GM21717 (cell line): ENCODE measurements at regions not wholly inside any gene's neighbourhood (a gene's known extent, or its start where the extent isn't known, plus 50 kb on each side); places are given as distances from the start of the nearest gene placed in this dataset.

ENCODE experiments used
- ATAC-seq: cut with Tn5 transposase; IDR thresholded peaks from one replicate; pipeline ENCODE4 v1.9.1; 2021; ENCODE audit warnings: mild to moderate bottlenecking, moderate library complexity; ENCODE audit not compliant: unreplicated experiment

DNA sequence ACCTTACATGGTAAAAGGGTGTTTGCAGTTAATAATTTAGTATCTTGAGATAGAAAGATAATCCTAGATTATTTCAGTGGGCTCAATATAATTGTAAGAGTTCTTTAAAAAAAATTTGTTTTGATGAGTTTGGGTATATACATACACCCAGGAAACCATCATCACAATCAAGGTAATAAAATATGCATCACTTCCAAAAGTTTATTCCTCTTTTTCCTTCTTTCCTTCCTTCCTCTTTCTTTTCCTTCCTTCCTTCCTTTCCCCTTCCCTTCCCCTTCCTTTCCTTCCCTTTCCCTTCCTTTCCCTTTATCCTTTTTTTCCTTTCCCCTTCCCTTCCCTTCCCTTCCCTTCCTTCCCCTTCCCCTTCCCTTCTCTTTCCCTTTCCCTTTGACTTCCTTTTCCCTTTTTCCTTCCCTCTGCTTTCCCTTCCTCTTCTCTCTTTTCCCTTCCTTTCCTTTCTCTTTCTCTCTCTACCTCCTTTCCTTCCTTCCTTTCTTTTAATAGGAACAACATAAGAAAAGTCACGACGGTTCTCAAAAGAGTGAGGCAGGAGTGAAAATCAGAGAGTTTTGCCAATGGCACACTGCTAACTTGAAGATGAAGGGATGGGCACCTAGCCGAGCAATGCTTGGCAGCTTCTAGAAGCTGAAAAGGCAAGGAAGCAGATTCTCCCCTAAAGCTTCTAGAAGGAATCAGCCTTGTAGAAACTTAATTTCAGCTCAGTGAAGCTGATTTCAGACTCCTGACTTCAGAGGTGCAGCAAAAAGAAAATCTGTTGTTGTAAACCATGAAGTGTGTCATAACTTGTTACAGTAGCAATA, 2050.2 kb upstream of the AGA start:
- ATAC-seq, result no peak

DNA sequence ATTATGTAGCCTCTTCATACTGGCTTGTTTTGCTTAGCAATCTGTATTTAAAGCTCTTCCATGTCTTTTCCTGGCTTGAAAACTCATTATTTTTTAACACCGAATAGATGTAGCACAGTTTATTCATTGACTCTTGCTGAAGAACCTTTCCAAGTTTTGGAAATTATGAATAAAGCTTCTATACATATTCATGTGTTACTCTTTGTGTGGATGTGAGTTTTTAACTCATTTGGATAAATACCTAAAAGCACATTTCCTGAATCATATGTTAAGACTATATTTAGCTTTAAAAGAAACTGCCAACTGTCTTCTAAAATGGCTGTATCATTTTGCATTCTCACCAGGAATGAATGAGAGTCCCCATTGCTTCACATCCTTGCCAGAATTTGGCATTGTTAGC, 2061.7 kb upstream of the AGA start:
- no peak for ATAC-seq

DNA sequence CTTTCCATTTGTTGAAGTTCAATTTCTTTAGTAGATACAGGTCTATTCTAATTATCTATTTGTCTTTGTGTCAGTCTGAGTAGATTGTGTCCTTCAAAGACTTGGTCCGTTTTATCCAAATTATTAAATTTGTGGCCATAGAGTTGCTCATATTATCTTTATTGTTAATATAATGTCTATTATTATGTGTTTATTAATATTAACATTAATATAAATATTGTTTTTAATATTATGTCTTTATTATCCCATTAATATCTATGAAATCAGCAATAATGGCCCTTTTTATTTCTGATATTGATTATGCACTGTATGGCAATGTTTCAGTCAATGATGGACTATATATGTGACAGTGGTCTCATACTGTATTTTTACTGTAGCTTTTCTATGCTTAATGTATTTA, 2067.3 kb upstream of the AGA start:
- no peak for ATAC-seq

DNA sequence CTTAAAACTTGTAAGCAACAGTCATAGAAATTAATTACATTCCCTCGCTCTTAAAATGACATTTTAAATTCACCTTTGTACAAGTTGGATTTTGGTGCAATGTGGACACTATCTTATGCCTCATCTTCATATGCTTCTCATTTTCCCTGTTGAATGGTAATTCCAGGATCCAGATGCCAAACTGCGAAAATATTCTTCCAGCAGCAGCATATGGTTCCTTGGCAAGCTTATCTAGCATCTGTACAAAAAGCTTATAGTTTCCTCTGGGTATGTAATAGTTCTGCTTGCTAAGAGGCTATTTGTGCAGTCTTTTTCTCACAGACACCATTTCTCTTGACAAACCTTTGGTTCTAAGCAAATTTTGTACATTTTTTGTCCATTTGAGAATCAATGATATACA, 2079.7 kb upstream of the AGA start:
- no peak for ATAC-seq

DNA sequence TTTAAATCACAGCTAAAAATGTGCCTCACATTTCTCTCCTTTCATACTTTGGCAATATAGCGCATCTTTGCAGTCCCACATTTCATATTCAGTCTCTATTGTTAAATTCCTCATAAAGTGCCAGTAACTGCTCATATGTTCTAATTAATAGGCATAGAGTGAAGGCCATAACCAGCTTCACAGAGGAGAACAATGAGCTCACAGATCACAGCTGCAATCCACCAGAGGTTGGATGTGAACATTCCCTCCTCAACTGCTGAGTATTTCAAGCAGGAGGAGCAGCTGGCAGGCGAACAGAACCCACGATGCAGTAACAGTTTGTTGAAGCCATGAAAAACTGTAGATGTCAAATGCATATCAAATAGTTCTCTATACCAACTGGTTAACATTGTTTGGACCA, 2088.7 kb upstream of the AGA start:
- ATAC-seq, result no peak

DNA sequence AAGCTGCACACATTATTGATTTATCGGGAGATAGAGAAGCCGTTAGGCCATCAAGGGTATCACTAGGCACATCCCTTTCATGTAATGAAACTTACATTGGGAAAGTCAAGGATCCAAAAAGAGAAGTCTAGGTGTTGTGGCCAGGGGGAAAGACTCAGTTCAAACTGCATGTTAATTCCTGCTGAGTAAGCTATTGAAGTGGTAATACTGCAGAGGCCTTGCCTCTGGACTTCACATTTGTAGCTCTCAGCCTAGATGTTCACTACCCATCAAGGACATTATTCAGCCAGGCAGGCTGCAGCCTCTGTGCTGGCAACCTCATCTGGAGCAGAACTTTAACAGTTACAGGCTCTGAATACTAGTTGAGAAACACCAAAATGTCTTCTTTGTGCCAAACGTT, 2094.5 kb upstream of the AGA start:
- ATAC-seq, result no peak

DNA sequence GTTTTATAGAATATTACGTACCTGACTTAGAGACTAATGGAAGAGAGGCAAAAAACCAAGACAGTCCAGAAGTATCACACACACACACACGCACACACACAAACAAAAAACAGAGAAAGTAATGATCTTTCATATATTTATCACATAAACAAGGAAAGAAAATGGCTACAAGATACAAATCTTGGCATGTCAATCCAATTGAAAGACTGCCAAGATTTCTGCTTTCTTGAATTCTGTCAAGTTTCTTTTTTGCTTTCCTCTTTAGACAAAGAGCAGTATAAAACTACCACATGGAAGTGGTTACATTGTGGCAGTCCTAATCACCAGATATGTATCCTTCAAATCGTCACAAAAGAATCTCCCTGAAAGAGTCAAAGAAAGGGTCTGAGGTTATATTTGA, 2097.4 kb upstream of the AGA start:
- no peak for ATAC-seq

DNA sequence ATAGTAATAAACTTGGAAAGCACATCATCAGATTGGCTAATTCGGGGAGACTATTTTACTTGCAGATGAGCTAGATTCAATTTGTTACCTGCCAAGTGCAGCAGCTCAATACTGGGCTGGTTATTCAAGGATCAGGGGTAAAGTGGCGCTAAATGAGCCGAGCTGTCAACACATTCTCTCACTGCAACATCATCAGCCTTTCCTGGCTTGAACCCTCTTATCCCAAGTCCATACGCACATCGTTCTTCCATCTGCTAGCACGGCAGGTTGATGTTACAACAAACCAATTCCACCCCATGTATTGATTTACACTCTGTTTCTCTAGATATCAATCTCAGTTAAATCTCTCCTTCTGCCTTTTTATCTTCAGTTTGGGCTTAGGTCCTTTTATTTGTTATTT, 2101.5 kb upstream of the AGA start:
- ATAC-seq, result no peak

DNA sequence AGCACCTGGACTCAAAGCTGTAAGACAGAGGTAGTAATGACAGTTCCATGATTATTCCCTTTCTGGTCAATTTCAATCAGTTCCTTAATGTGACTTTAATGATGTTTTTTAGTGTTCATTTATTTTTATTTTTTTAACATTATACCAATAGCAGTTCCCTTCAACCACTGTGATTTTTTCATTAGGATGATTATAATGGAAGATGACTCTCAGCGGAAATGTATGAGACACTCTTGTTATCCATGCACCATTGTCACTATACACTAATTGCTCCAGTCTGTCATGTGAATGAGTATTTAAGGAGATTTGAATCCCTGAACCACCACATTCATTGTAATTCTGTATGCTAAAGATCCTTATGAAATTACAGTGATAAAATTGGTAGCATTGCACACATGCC, 2102.3 kb upstream of the AGA start:
- no peak for ATAC-seq

DNA sequence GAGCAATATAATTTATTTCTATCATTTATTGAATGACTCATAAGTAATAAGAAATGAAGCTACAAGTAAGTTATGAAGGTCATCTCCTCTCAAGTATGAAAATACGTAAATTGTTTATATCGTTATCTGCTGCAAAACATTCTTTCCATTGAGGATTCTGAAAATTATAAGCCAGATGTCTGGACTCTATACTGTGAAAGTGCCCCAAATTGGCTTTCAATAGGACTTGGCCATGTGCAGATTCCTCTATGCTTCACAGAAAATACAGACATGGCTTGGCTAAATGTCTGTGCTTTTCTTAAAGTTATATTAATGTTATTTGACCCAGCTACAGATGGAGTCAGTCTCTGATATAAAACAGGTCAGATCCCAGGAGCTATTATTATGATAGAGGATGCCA, 2109.9 kb upstream of the AGA start:
- no peak for ATAC-seq

DNA sequence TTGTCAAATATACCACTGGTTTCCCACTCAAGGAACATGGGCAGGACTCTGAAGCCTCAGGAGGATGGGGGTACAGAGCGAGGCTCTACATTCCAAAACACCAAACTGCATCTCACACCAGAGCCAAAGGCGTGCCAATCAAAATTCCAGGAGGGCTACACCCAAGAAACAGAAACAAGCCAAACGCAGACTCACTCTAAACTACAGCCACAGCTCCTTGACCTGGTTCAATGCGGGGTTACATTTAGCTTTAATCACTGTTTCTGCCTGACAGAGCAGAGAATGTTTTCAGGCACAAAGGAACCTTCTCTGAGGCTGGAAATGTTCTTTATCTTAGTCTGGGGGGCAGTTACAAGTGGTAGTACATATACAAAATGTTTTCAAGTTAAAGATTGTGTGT, 2121.5 kb upstream of the AGA start:
- no peak for ATAC-seq

DNA sequence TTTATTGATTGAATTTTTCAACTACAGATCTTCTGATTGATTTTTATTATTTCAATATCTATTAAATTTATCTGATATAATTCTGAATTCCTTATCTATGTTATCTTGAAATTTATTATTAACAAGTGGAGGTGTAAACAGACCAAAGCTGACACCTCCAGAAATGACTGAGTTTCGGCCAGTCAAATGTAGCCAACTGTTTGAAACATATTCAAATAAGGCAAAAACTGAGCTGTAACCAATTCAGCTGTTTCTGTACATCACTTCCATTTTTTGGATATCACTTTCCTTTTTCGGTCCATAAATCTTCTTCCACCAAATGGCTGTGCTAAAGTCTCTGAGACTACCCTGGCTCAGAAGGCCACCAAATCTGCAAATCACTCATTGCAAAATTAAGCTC, 2127.3 kb upstream of the AGA start:
- ATAC-seq, result no peak

DNA sequence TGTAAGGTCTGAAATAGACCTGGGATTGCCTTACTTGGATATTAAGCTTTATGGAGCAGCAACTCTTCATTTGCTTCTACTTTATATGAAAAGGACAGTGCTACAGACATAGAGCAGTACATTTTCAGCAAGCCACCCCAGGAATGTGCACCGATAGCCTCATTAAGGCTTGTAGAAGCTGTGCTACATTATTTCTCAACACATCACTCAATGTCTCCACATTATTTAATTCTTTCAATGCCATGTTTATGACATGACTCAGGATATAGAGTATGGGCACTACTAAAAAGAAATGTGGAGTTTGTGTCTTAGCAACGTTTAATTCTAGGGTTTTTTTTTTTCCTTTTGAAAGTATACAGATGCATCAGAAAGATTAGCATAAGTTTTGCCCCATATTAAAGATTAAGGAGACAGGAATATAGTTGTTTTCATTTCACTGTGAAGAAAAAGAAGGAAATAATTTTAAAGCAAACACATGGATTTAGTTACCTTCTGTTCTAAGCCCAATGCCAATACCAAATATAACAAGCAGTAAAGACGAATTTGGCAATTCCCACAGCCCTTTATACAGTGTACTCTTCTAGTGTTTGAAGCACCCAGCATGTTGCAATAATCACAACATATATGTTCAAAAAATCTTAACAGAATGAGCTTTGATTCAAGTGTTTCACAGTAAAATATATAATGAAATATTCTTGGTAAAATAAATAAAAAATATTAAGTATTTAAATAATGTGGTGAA, 2140.1 kb upstream of the AGA start:
- no peak for ATAC-seq

DNA sequence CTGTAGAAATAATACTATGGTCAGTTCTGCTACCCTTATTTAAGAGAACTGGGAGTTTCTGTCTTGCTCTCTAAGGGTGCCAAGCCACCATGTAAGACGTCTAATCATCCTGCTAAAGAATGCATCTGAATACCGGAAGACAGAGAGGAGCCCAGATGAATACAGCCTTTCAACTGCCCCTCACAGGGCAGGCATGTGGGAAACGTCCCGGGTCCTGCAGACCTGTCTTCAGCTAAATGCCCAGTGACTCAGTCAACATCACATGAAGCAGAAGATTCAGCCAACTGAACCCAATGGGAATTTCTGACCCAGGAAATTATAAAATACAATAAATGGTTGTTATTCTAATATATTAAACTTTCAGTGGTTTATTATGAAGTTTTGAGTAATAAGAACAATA, 2141.0 kb upstream of the AGA start:
- no peak for ATAC-seq

DNA sequence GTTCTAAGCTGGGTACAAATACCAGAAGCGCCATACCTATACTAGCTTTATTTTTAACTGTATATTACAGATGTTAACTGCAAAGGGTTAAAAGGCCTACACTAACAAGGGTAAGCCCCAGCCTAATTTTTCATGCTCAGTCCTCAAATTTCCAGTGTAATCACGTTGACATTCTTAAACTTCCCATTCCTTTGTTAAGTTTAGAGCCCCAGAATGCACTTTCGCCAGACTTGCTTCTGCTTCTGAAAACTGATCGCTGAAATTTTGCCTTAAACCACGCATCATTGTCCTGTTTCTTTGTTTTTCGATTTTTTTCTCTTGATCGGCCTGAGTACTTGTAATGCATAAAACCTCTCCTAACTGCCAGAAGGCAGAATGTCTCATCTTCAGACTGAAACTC, 2141.9 kb upstream of the AGA start:
- ATAC-seq, result no peak

DNA sequence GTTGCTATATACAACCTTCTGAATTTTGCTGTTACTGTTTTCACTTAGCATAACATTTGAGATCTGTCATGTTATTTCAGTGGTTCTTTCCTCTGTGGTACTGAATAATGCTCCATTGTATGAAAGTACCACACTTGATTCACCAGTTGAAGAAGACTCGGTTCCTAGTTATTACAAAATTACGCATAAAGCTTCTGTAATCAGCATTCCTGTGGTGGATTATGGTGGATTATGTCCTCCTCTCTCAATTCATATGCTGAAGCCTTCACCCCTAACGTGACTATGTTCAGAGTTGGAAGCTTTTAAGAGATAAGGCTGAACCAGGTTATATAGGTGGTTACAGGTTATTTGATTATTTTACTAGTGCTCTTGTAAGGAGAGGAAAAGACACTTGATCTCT, 2143.5 kb upstream of the AGA start:
- ATAC-seq, result no peak

DNA sequence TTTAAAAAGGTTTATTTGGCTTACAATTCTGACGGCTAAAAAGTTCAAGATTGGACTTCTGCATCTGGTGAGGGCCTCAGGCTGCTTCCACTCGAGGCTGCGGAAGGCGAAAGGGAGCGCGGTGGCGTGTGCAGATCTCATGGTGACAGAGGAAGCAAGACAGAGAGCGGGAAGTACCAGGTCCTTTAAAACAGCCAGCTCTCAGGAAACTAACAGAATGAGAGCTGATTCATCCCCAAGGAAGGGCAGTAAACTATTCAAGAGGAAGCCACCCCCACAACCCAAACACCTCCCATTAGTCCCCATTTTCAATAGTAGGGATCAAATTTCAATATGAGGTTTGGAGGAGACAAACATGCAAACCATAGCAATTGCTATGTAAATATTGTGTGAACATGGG, 2144.2 kb upstream of the AGA start:
- no peak for ATAC-seq

DNA sequence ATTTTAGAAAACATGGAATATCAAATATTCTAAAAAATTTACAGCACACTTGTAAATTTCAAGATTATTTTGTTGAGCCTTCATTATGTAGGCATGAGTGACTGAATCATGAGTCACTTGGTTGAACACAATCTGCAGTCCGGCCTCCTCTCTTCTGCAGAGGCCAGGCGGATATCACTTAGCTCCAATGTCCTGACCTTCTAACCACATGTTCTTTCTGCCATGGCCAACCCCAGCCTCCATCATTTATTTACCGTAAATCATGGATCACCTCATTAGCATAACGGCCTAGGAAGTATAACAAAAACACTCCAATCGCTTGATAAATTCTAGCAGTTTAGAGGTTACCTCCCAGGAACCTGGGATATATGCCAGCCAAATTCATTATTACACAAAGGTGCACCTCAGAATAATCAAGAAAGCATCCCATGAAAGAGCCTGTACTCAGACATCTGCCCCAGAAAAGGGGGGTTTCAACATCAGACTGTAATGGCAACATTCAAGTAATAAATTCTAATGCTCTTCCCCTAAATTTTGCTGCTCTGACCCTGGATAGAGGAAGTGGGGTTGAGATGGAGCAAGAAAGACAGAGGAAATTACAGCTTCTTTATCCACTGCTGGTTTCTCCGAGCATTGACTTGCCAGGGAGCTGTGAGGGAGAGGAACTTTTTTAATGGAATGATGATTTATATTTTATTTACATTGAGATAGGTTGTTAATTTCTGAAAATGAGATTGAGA, 2153.6 kb upstream of the AGA start:
- no peak for ATAC-seq

DNA sequence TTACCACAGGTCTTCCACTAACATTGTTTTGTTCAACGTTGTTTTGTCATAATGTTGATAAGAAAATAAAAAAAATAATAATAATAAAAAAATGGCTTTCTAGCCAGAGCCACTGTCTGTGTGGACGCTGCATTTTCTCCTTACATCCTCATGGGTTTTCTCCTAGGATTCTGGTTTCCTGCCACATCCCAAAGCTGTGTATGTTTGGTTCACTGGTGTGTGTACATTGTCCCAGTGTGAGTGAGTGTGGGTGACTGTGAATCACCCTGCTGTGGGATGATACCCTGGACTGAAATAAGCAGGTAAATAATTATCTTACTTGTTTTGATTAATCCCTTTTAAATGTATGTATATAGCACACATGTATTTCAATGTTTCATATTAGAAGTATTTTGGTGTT, 2154.4 kb upstream of the AGA start:
- no peak for ATAC-seq

DNA sequence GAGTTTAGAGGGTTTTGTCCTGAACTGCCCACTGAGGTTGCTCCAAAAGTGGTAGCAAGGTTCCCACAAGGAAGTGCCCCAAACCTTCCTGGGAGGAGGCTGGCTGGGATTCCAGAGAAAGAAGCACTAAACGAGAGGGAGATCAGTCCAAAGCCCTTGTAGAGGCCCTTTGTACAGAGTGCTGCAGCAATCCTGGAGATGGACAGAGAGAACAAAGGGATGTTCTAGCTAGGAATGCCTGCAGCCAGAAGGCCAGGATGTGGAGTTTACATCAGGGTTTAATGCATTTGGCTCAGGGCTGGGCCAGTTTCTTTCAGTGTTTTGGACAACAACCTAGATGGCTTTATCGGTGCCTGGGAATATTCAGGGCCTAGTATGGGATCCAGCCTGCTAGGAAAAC, 2155.1 kb upstream of the AGA start:
- ATAC-seq, result no peak

DNA sequence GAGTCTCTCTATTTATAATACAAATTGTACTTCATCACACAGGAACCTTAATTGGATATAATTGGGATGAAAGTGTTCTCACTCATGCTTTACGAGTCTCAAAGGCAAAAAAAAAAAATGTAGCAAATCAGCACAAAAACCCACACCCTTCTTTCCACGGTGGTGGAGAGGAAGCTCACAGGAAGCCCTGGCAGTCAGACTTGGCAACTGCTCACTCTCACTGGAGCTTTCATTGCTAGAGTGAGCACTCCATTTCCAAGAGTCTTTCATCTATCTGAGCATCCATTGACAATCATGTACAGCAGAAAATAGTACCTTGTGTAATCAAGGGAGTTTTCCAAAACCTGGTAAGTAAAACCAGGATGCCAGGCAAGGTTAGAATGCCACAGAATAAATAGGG, 2159.4 kb upstream of the AGA start:
- ATAC-seq, result no peak

DNA sequence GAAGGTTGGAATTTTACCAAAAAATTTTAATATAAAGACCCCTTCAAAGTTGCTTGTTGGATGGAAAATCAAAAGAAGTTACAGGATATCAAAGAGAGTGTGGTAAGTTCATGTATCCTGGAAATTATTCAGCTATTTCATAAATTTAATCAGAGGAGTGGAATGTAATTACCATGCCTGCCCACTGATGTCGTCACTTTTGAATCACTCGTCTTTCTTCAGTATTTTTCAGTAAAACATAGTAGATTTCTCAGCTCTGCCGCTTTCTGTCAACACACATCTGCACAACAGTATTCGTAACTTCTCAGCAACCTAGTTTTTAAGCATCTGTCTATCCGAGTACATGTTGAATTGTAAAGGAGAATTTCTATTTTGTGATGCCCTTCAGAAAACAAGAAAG, 2163.0 kb upstream of the AGA start:
- ATAC-seq, result no peak
